ENCODE measurements at regions not wholly inside any gene's neighbourhood (a gene's known extent, or its start where the extent isn't known, plus 50 kb on each side); places are given as distances from the start of the nearest gene placed in this dataset.

- DNase-seq (ENCODE audit: low read depth), result no peak
- no peak overlapping the region for H3K4me3 ChIP-seq (ENCODE audit: low read depth, low read length)
- TF ChIP-seq CTCF (conservative IDR thresholded peaks at IDR 0.05; ENCODE audit: low read depth, low read length), result no peak
Measured at GRCh38 chrX:5425119-5425518, 803.5 kb downstream of the NLGN4X start.

GRCh38 chrX:5417381-5417780 lies 811.3 kb downstream of the NLGN4X start:
- H3K4me3 ChIP-seq (ENCODE audit: low read depth, low read length), result no peak overlapping the region
- no peak for TF ChIP-seq CTCF (conservative IDR thresholded peaks at IDR 0.05; ENCODE audit: low read depth, low read length)
- no peak for DNase-seq (ENCODE audit: low read depth)

- TF ChIP-seq CTCF (conservative IDR thresholded peaks at IDR 0.05; ENCODE audit: low read depth, low read length), result no peak
- no peak for DNase-seq (ENCODE audit: low read depth)
- no peak overlapping the region for H3K4me3 ChIP-seq (ENCODE audit: low read depth, low read length)
Measured at GRCh38 chrX:5415738-5416137, 812.9 kb downstream of the NLGN4X start.

GRCh38 chrX:5409106-5409505 lies 819.6 kb downstream of the NLGN4X start:
- H3K4me3 ChIP-seq (ENCODE audit: low read depth, low read length), result no peak overlapping the region

GRCh38 chrX:5402461-5402860 lies 826.2 kb downstream of the NLGN4X start:
- no peak for TF ChIP-seq CTCF (conservative IDR thresholded peaks at IDR 0.05; ENCODE audit: low read depth, low read length)
- DNase-seq (ENCODE audit: low read depth), result no peak
- H3K4me3 ChIP-seq (ENCODE audit: low read depth, low read length), result no peak overlapping the region

More at GRCh38 chrX:5409106-5409505, 819.6 kb downstream of the NLGN4X start:
- TF ChIP-seq CTCF (conservative IDR thresholded peaks at IDR 0.05; ENCODE audit: low read depth, low read length), result no peak
- no peak for DNase-seq (ENCODE audit: low read depth)

GRCh38 chrX:5399403-5399802 lies 829.3 kb downstream of the NLGN4X start:
- no peak for DNase-seq (ENCODE audit: low read depth)
- no peak for TF ChIP-seq CTCF (conservative IDR thresholded peaks at IDR 0.05; ENCODE audit: low read depth, low read length)
- no peak overlapping the region for H3K4me3 ChIP-seq (ENCODE audit: low read depth, low read length)

- H3K4me3 ChIP-seq (ENCODE audit: low read depth, low read length), result no peak overlapping the region
- no peak for DNase-seq (ENCODE audit: low read depth)
- no peak for TF ChIP-seq CTCF (conservative IDR thresholded peaks at IDR 0.05; ENCODE audit: low read depth, low read length)
Measured at GRCh38 chrX:5397409-5397808, 831.3 kb downstream of the NLGN4X start.
